ENCODE measurements at regions not wholly inside any gene's neighbourhood (a gene's known extent, or its start where the extent isn't known, plus 50 kb on each side); places are given as distances from the start of the nearest gene placed in this dataset.
"Not testable (repeated sequence)": the region's sequence is repeated elsewhere in the genome, so short reads cannot be mapped to it uniquely, and the experiment has no call there.

DNA sequence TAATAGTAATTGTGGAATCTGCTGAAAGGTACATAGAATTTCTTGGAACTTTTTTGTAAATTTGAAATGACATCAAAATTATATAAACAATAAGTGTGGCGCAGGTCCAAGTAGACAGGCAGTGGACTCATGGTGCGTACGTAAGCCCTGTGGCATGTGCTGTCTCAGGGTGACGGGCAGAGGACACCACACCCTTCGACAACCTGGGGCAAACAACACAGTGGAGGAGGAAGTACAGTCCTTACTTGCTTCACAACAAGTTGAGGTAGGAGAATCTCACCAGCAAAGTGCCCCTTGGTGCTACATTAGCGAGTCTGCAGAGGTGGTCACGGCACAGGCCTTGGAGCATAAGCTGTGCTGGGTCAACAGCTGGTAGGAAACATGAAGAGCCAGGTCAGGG is 180.9 kb downstream of the AEBP2 start:
- Histone ChIP-seq H3K9me3 (replicated peaks; ENCODE audit: insufficient read depth, low read length) (no peaks in the 10 kb centered on the region), H3F3A (ENCODE audit: insufficient read depth, low read length) (no peaks in the 10 kb centered on the region), H2AFZ (ENCODE audit: low read length) (no peak overlapping the region), H3K9me2 (replicated peaks; ENCODE audit: insufficient read depth, low read length) (no peaks in the 10 kb centered on the region), H3K36me3 (replicated peaks; ENCODE audit: insufficient read depth, low read length) (no peaks in the 10 kb centered on the region), H4K20me1 (ENCODE audit: insufficient read depth, low read length) (no peaks in the 10 kb centered on the region), H3K4me2 (ENCODE audit: low read depth, low read length) (no peak overlapping the region), H3K4me1 (ENCODE audit: low read length) (no peaks in the 10 kb centered on the region), H3K27ac (ENCODE audit: low read length) (no peak overlapping the region), H3K4me3 (ENCODE audit: low read length) (no peak overlapping the region), H3K27me3 (replicated peaks; ENCODE audit: insufficient read depth, low read length) (no peaks in the 10 kb centered on the region), H3K79me2 (ENCODE audit: low read length) (no peaks in the 10 kb centered on the region), H3K9ac (ENCODE audit: low read length) (no peak overlapping the region)
- TF ChIP-seq, protein P1, sequence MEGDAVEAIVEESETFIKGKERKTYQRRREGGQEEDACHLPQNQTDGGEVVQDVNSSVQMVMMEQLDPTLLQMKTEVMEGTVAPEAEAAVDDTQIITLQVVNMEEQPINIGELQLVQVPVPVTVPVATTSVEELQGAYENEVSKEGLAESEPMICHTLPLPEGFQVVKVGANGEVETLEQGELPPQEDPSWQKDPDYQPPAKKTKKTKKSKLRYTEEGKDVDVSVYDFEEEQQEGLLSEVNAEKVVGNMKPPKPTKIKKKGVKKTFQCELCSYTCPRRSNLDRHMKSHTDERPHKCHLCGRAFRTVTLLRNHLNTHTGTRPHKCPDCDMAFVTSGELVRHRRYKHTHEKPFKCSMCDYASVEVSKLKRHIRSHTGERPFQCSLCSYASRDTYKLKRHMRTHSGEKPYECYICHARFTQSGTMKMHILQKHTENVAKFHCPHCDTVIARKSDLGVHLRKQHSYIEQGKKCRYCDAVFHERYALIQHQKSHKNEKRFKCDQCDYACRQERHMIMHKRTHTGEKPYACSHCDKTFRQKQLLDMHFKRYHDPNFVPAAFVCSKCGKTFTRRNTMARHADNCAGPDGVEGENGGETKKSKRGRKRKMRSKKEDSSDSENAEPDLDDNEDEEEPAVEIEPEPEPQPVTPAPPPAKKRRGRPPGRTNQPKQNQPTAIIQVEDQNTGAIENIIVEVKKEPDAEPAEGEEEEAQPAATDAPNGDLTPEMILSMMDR (IDR thresholded peaks at IDR 0.05; ENCODE audit: low read length): no peak
- TF ChIP-seq EZH2phosphoT487 (IDR thresholded peaks at IDR 0.05; ENCODE audit: low read length): no peak
- no peak for TF ChIP-seq EZH2 (optimal IDR thresholded peaks at IDR 0.05; ENCODE audit: low read depth, low read length)
- no peak for DNase-seq

DNA sequence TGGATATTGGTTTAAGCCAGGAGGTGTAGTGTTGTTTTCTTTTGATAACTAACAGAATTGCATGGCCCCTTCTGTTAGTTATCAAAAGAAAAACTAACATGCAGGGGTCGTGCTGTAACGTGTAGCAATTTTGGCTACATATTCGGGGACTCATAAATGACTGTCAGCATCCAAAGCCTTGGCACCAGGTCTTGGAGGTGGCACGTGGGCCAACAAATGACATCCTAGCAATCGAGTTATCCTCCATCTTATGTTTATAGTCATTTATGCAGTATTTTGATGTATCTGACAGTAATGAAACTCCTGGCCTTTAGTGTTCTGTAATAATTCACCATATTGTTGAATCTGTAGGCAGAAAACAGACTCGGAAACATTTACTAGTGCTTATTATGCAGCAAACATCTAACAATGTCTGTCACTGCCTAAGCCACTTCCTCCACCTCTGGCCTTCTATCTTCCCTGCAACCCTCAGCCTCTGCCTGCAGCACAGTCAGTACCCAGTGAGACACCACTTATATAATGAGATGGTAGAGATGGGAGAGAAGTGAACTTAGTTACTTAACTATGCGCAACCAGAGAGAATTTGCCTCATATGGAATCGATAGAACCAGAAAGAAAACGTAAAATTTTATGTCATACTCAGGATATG is 184.6 kb downstream of the AEBP2 start:
- Histone ChIP-seq H2AFZ (ENCODE audit: low read length) (no peak overlapping the region), H3K4me2 (ENCODE audit: low read depth, low read length) (no peak overlapping the region), H3K4me3 (ENCODE audit: low read length) (no peak overlapping the region), H3K9me2 (replicated peaks; ENCODE audit: insufficient read depth, low read length) (no peaks in the 10 kb centered on the region), H3K27me3 (replicated peaks; ENCODE audit: insufficient read depth, low read length) (no peaks in the 10 kb centered on the region), H4K20me1 (ENCODE audit: insufficient read depth, low read length) (no peaks in the 10 kb centered on the region), H3K27ac (ENCODE audit: low read length) (no peak overlapping the region), H3K9ac (ENCODE audit: low read length) (no peak overlapping the region), H3K36me3 (replicated peaks; ENCODE audit: insufficient read depth, low read length) (no peaks in the 10 kb centered on the region), H3F3A (ENCODE audit: insufficient read depth, low read length) (no peaks in the 10 kb centered on the region), H3K9me3 (replicated peaks; ENCODE audit: insufficient read depth, low read length) (no peaks in the 10 kb centered on the region), H3K79me2 (ENCODE audit: low read length) (no peaks in the 10 kb centered on the region), H3K4me1 (ENCODE audit: low read length) (no peaks in the 10 kb centered on the region)
- TF ChIP-seq, protein P1 (IDR thresholded peaks at IDR 0.05; ENCODE audit: low read length): no peak
- TF ChIP-seq EZH2phosphoT487 (IDR thresholded peaks at IDR 0.05; ENCODE audit: low read length) (no peak), EZH2 (optimal IDR thresholded peaks at IDR 0.05; ENCODE audit: low read depth, low read length) (no peak)
- no peak for DNase-seq

DNA sequence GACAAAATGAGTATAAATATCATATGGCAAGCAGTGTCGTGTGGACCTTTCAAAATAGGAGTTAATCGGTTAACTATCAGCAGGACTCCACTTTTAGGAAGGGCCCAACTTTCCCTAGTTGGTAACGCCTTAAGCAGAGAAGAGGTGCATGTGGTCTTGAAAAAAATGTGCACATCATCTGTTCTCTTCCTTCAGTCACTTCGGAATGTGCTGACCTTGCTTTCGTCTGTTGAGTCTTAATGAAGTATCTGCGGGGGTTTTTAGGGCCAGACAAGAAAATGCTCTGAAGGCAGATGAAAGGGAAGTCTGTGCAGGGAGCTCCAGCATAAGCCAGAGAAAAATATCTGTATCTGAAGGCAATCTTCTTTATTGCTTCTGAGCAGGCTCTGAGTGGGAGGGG is 185.2 kb downstream of the AEBP2 start:
- no peaks in the 10 kb centered on the region for H3K4me1 ChIP-seq (ENCODE audit: low read length)
- no peak overlapping the region for H3K4me2 ChIP-seq (ENCODE audit: low read depth, low read length)
- no peaks in the 10 kb centered on the region for H3K9me3 ChIP-seq (replicated peaks; ENCODE audit: insufficient read depth, low read length)
- TF ChIP-seq, protein P1 (IDR thresholded peaks at IDR 0.05; ENCODE audit: low read length): no peak
- TF ChIP-seq EZH2phosphoT487 (IDR thresholded peaks at IDR 0.05; ENCODE audit: low read length) (no peak), EZH2 (optimal IDR thresholded peaks at IDR 0.05; ENCODE audit: low read depth, low read length) (no peak)
- no peak overlapping the region for H3K27ac ChIP-seq (ENCODE audit: low read length)
- H3K9me2 ChIP-seq (replicated peaks; ENCODE audit: insufficient read depth, low read length): no peaks in the 10 kb centered on the region
- H3K36me3 ChIP-seq (replicated peaks; ENCODE audit: insufficient read depth, low read length): no peaks in the 10 kb centered on the region
- H3F3A ChIP-seq (ENCODE audit: insufficient read depth, low read length): no peaks in the 10 kb centered on the region
- no peaks in the 10 kb centered on the region for H3K27me3 ChIP-seq (replicated peaks; ENCODE audit: insufficient read depth, low read length)
- no peak overlapping the region for H2AFZ ChIP-seq (ENCODE audit: low read length)
- no peak for DNase-seq
- no peaks in the 10 kb centered on the region for H4K20me1 ChIP-seq (ENCODE audit: insufficient read depth, low read length)
- H3K79me2 ChIP-seq (ENCODE audit: low read length): no peaks in the 10 kb centered on the region
- H3K9ac ChIP-seq (ENCODE audit: low read length): no peak overlapping the region
- H3K4me3 ChIP-seq (ENCODE audit: low read length): no peak overlapping the region

DNA sequence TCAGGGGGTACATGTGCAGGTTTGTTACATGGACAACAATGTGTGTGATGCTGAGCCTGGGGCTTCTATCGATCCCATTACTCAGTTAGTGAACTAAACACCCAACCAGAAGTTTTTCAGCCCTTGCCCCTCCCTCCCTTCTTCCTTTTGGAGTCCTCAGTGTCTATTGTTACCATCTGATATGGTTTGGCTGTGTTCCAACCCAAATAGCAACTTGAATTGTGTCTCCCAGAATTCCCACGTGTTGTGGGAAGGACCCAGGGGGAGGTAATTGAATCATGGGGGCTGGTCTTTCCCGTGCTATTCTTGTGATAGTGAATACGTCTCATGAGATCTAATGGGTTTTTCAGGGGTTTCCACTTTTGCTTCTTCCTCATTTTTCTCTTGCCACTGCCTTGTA is 186.3 kb downstream of the AEBP2 start:
- not testable (repeated sequence) for H4K20me1 ChIP-seq (ENCODE audit: insufficient read depth, low read length); H3K9ac ChIP-seq (ENCODE audit: low read length)

More for the DNA sequence above, 186.3 kb downstream of the AEBP2 start:
- not testable (repeated sequence) for H3K4me2 ChIP-seq (ENCODE audit: low read depth, low read length); H2AFZ ChIP-seq (ENCODE audit: low read length); H3K27ac ChIP-seq (ENCODE audit: low read length); H3K9me2 ChIP-seq (replicated peaks; ENCODE audit: insufficient read depth, low read length); H3K36me3 ChIP-seq (replicated peaks; ENCODE audit: insufficient read depth, low read length); H3K9me3 ChIP-seq (replicated peaks; ENCODE audit: insufficient read depth, low read length); H3K4me3 ChIP-seq (ENCODE audit: low read length); H3F3A ChIP-seq (ENCODE audit: insufficient read depth, low read length); H3K4me1 ChIP-seq (ENCODE audit: low read length); H3K27me3 ChIP-seq (replicated peaks; ENCODE audit: insufficient read depth, low read length); H3K79me2 ChIP-seq (ENCODE audit: low read length); DNase-seq
